ENCODE measurements at regions not wholly inside any gene's neighbourhood (a gene's known extent, or its start where the extent isn't known, plus 50 kb on each side); places are given as distances from the start of the nearest gene placed in this dataset.

DNA sequence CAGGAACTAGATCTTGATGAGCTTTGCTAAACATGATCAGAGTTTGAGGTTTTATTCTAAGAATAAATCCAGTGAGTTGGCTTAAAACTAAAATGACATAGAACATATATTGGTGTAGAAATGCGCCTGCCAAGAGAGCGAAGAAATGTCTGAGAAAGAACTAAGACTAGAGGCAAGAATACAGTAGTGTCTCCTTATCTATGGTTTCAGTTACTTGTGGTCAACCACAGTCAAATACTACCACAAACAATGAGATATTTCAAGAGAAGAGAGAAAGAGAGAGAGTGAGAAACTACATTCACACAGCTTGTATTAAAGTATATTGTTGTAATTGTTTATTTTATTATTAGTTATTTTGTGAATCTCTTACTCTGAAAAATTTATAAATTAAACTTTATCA is 254.4 kb upstream of the CDH10 start:
- TF ChIP-seq, protein P1, sequence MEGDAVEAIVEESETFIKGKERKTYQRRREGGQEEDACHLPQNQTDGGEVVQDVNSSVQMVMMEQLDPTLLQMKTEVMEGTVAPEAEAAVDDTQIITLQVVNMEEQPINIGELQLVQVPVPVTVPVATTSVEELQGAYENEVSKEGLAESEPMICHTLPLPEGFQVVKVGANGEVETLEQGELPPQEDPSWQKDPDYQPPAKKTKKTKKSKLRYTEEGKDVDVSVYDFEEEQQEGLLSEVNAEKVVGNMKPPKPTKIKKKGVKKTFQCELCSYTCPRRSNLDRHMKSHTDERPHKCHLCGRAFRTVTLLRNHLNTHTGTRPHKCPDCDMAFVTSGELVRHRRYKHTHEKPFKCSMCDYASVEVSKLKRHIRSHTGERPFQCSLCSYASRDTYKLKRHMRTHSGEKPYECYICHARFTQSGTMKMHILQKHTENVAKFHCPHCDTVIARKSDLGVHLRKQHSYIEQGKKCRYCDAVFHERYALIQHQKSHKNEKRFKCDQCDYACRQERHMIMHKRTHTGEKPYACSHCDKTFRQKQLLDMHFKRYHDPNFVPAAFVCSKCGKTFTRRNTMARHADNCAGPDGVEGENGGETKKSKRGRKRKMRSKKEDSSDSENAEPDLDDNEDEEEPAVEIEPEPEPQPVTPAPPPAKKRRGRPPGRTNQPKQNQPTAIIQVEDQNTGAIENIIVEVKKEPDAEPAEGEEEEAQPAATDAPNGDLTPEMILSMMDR (IDR thresholded peaks at IDR 0.05): no peak
- Mint-ChIP-seq H3K4me1 (ENCODE audit: unreplicated experiment) (no peaks in the 10 kb centered on the region), H3K9me3 (ENCODE audit: unreplicated experiment) (peaks cover 6% of the 10 kb centered on the region), H3K4me3 (ENCODE audit: unreplicated experiment) (no peak overlapping the region), H3K27ac (ENCODE audit: unreplicated experiment) (no peak overlapping the region), H3K27me3 (ENCODE audit: unreplicated experiment) (no peaks in the 10 kb centered on the region), H3K36me3 (ENCODE audit: unreplicated experiment) (no peaks in the 10 kb centered on the region)
- no peak for DNase-seq (ENCODE audit: extremely low spot score, unreplicated experiment)

GRCh38 chr5:24864244-24864643 is 219.5 kb upstream of the CDH10 start:
- no peak for DNase-seq (ENCODE audit: extremely low spot score, unreplicated experiment)
- Mint-ChIP-seq H3K36me3 (ENCODE audit: unreplicated experiment) (no peaks in the 10 kb centered on the region), H3K4me3 (ENCODE audit: unreplicated experiment) (no peak overlapping the region), H3K4me1 (ENCODE audit: unreplicated experiment) (no peaks in the 10 kb centered on the region), H3K27ac (ENCODE audit: unreplicated experiment) (no peak overlapping the region), H3K9me3 (ENCODE audit: unreplicated experiment) (peaks cover 9% of the 10 kb centered on the region), H3K27me3 (ENCODE audit: unreplicated experiment) (no peaks in the 10 kb centered on the region)
- TF ChIP-seq, protein P1 (IDR thresholded peaks at IDR 0.05): no peak

- no peak for DNase-seq (ENCODE audit: extremely low spot score, unreplicated experiment)
Measured at GRCh38 chr5:24862117-24862516, 217.3 kb upstream of the CDH10 start.

GRCh38 chr5:24855485-24855884 is 210.7 kb upstream of the CDH10 start:
- Mint-ChIP-seq H3K27me3 (ENCODE audit: unreplicated experiment) (no peaks in the 10 kb centered on the region), H3K4me3 (ENCODE audit: unreplicated experiment) (no peak overlapping the region), H3K4me1 (ENCODE audit: unreplicated experiment) (no peaks in the 10 kb centered on the region), H3K9me3 (ENCODE audit: unreplicated experiment) (peaks cover 7% of the 10 kb centered on the region), H3K36me3 (ENCODE audit: unreplicated experiment) (no peaks in the 10 kb centered on the region), H3K27ac (ENCODE audit: unreplicated experiment) (no peak overlapping the region)
- DNase-seq (ENCODE audit: extremely low spot score, unreplicated experiment): no peak
- TF ChIP-seq, protein P1 (IDR thresholded peaks at IDR 0.05): no peak

More at GRCh38 chr5:24862117-24862516, 217.3 kb upstream of the CDH10 start:
- Mint-ChIP-seq H3K27ac (ENCODE audit: unreplicated experiment) (no peak overlapping the region), H3K36me3 (ENCODE audit: unreplicated experiment) (no peaks in the 10 kb centered on the region), H3K4me1 (ENCODE audit: unreplicated experiment) (no peaks in the 10 kb centered on the region), H3K27me3 (ENCODE audit: unreplicated experiment) (no peaks in the 10 kb centered on the region), H3K4me3 (ENCODE audit: unreplicated experiment) (no peak overlapping the region), H3K9me3 (ENCODE audit: unreplicated experiment) (peaks cover 9% of the 10 kb centered on the region)
- TF ChIP-seq, protein P1 (IDR thresholded peaks at IDR 0.05): no peak

GRCh38 chr5:24854850-24855249 is 210.1 kb upstream of the CDH10 start:
- Mint-ChIP-seq H3K4me3 (ENCODE audit: unreplicated experiment) (no peak overlapping the region), H3K4me1 (ENCODE audit: unreplicated experiment) (no peaks in the 10 kb centered on the region), H3K36me3 (ENCODE audit: unreplicated experiment) (no peaks in the 10 kb centered on the region), H3K27me3 (ENCODE audit: unreplicated experiment) (no peaks in the 10 kb centered on the region), H3K9me3 (ENCODE audit: unreplicated experiment) (peaks cover 7% of the 10 kb centered on the region), H3K27ac (ENCODE audit: unreplicated experiment) (no peak overlapping the region)
- TF ChIP-seq, protein P1 (IDR thresholded peaks at IDR 0.05): no peak
- no peak for DNase-seq (ENCODE audit: extremely low spot score, unreplicated experiment)

Measured in osteocyte (in vitro differentiated cells).